Ishikawa (cell line): ENCODE measurements at regions not wholly inside any gene's neighbourhood (a gene's known extent, or its start where the extent isn't known, plus 50 kb on each side); places are given as distances from the start of the nearest gene placed in this dataset.

Source experiments
- EP300 ChIP-seq: IDR thresholded peaks from 2 replicates; pipeline ENCODE4 v1.6.1; 2012; ENCODE audit warnings: borderline replicate concordance
- FOXM1 ChIP-seq: IDR thresholded peaks from 2 replicates; pipeline ENCODE4 v1.6.1; 2012; ENCODE audit warnings: low read depth, borderline replicate concordance
- TAF1 ChIP-seq: IDR thresholded peaks from 2 replicates; pipeline ENCODE4 v1.6.1; 2012; ENCODE audit warnings: low read depth, mild to moderate bottlenecking

DNA sequence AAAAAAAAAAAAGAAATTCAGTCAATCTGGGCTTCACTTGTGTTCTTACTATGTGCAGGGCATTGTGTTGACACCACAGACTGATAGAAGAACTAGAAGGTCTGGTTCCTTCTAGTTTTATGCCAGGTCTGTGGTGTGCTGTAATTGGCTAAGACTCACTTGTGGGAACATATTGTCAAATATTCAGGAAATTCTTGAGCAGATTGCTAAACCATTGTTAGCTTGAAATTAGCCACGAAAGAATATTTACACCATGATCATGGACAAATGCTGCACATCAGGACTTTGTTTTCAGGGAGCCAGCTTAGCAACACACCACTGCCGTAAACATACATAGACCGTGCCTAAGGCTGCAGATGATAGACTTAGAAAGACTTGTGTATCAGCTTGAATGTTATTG is 74.6 kb downstream of the GTPBP8 start:
- TF ChIP-seq EP300 (no peak), TAF1 (no peak), FOXM1 (no peak)
